ENCODE measurements at regions not wholly inside any gene's neighbourhood (a gene's known extent, or its start where the extent isn't known, plus 50 kb on each side); places are given as distances from the start of the nearest gene placed in this dataset.

DNA sequence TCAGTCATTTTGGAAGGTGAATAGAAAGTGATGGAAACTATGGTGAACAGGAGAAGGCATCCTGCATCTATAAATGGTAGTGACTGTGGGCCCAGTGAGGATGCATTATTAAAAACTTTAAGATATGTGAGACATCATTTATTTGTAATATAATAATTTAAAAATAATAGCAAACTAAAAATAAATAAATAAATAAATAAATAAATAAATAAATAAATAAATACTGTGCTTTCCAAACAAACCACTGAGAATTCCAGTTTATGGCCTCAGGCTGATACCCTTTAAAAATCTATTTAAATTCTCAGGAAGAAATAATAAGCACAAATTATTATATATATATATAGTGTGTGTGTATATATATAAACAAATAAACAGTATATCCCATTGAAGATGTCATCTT lies 248.0 kb upstream of the DCAF8L1 start:
- TF ChIP-seq, protein P1, sequence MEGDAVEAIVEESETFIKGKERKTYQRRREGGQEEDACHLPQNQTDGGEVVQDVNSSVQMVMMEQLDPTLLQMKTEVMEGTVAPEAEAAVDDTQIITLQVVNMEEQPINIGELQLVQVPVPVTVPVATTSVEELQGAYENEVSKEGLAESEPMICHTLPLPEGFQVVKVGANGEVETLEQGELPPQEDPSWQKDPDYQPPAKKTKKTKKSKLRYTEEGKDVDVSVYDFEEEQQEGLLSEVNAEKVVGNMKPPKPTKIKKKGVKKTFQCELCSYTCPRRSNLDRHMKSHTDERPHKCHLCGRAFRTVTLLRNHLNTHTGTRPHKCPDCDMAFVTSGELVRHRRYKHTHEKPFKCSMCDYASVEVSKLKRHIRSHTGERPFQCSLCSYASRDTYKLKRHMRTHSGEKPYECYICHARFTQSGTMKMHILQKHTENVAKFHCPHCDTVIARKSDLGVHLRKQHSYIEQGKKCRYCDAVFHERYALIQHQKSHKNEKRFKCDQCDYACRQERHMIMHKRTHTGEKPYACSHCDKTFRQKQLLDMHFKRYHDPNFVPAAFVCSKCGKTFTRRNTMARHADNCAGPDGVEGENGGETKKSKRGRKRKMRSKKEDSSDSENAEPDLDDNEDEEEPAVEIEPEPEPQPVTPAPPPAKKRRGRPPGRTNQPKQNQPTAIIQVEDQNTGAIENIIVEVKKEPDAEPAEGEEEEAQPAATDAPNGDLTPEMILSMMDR (conservative IDR thresholded peaks at IDR 0.05; ENCODE audit: low read length) = no peak
- no peak for TF ChIP-seq EZH2phosphoT487 (IDR thresholded peaks at IDR 0.05; ENCODE audit: borderline replicate concordance)
